SHP77 treated with DMSO at 0.1 percent for 48 hours (cell line): ENCODE measurements at regions not wholly inside any gene's neighbourhood (a gene's known extent, or its start where the extent isn't known, plus 50 kb on each side); places are given as distances from the start of the nearest gene placed in this dataset.
A peak's percentile ranks its signal among the peaks of the same experiment; 100 is the strongest.
"Not testable (repeated sequence)": the region's sequence is repeated elsewhere in the genome, so short reads cannot be mapped to it uniquely, and the experiment has no call there.

ENCODE experiments used
- DNase-seq: peaks from one replicate; lab custom pipeline; 2025; lab: John Stamatoyannopoulos, UW

- DNase-seq: no peak
These were observed 377.6 kb upstream of the MDGA2 start for GRCh38 chr14:48052973-48053372.

- DNase-seq: no peak
These were observed 360.4 kb upstream of the MDGA2 start for GRCh38 chr14:48035836-48036235.

DNA sequence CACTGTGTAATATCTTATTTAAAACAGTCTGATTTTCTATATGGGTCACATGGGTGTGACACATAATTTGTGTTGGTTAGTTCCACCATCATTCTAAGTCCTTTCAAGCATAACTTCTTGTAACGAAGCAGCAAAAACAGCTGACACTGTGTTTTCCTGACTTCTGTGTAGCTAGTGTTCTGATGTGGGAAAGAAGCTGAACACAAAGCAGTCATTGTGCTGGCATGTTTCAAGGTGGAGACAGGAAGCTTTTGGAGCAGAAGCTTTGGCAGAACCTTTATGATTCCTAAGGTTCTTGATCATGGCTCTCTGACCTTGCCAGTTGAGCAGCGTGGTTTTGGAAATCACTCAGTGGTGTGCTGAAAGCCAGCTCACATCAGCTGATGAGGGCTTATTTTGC, 351.7 kb upstream of the MDGA2 start:
- DNase-seq: no peak

DNA sequence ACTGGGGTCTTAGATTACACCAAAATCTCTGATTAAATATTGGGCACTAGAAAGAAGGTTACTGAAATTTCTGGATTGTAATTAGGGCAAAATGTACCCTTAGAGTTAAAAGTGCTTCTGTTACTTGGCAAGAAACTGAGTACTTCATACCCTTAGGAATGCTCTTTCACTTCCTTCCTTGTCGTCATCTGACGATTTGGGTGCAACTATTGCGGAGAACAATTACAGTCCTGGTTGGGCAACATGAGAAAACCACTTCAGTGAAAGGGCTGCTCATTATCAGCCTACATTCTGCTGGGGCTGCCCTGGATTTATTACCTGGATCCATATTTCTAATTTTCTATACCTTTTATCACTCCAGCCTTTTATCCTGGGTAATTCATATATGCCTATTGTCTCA, 348.5 kb upstream of the MDGA2 start:
- no peak for DNase-seq

DNA sequence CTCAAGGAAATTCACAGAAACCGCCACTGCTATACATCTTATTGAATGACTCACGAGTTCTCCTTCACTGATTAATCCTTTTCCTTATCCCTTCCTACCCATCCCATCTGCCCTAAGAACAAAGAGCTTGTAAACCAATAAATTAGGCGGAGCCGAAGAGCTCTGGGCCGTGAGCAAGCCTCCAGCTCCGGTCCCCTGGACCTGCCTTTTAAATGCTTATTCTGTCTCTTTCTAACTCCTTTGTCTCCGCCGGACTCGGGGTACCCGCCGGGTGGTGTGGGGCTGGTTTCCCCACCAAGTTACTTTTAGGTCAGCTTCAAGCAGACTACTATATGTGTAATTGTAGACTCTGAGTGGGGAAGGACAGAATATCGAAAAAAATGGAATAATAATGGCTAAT, 336.1 kb upstream of the MDGA2 start:
- not testable (repeated sequence) for DNase-seq

DNA sequence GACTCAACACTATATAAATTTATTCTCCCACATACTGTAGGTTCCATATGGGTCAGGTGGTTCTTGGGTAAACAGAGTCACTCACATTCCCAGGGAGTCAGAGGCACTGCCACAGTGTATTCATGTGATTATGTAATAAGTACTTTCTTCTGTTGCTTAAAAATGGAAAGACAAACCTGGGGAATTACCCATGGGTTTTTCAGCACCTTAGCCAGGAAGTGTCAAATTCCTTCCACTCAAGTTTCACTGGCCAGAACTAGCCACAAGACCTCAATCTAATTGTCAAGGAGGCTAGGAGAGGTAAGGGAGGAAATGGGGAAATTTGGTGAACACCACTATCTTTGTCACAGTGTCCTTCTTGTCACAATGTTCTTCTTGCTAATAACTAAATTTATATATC, 333.2 kb upstream of the MDGA2 start:
- DNase-seq: no peak

DNA sequence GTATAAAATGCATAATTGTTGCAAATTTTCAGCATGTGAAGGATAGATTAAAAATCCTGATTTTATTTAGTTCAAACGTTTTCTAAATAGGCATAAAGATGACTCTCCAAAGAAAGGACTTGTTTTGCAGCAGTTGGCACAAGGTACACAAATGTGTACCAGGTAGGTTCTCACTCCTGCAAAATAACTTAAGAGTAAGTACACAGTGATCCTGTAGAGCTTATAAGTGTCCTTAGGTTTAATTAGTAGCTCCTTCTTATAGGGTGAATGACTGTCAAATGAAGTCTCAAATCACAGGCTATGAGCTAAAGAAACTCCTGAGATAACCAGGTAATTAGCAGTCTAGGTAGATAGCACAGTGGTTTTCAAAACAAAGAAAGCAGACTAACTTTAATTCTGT, 330.6 kb upstream of the MDGA2 start:
- DNase-seq: no peak

GRCh38 chr14:47993883-47994282, 318.5 kb upstream of the MDGA2 start:
- no peak for DNase-seq

DNA sequence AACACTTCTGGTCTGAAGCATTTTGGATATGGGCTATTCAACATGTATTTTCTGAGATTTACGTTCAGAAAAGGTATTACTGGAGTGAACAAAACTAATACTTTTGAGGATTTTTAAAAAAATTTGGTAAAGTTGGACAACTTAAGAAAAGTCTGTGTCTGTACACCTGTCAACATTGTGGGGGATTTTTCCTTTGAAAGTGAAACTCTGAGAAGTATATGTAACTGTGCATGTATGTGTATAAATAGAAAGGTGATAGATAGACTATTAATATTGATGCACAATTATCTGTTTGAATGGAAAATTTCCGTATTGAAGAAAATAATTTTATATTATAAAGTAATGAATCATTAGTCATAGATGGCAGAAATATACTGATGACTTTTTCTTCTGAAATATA, 312.8 kb upstream of the MDGA2 start:
- no peak for DNase-seq

- DNase-seq: no peak
These were observed 303.5 kb upstream of the MDGA2 start for GRCh38 chr14:47978871-47979270.

GRCh38 chr14:47976139-47976538, 300.7 kb upstream of the MDGA2 start:
- no peak for DNase-seq

GRCh38 chr14:47966076-47966810, 290.8 kb upstream of the MDGA2 start:
- DNase-seq: no peak

DNA sequence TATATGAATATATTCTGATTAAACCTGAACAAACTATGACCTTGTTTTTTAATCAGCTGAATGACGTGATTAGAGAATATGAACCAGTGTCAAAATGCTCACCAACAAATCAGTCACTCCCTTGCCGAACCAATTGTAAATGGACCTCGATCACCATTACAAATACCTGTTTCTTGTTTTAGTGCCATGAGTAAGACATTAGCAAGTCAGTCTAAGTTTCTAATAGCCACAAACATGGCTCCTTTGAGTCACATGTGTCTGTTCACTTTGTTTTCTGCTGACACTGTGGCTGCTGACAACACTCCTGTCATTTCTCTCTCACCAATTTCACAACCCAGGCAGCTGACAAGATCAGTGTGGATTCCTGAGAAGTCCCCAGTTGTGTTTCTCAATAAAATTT, 286.2 kb upstream of the MDGA2 start:
- DNase-seq: no peak

GRCh38 chr14:47959740-47960139, 284.3 kb upstream of the MDGA2 start:
- no peak for DNase-seq

- no peak for DNase-seq
These were observed 273.6 kb upstream of the MDGA2 start for GRCh38 chr14:47949006-47949405.

DNA sequence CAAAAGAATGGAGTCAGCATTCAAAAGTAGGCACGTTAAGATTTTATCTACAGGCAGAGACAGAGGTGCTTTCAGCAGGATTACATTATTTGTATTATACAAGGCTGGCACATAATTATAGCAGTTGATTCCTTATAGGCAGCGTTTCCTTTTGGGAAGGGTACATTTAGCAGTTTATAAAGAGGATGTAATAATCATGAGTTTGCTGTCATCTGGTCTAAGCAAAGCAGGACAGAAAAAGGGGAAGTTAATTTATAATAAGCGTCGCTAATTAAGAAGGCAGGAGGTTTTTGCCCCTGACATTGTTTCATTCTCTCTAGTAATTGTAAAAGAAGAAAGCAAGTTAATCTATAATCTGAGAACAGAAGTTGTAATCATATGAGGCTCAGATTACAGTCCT, 259.9 kb upstream of the MDGA2 start:
- DNase-seq: no peak

- no peak for DNase-seq
These were observed 253.9 kb upstream of the MDGA2 start for GRCh38 chr14:47929334-47929733.

DNA sequence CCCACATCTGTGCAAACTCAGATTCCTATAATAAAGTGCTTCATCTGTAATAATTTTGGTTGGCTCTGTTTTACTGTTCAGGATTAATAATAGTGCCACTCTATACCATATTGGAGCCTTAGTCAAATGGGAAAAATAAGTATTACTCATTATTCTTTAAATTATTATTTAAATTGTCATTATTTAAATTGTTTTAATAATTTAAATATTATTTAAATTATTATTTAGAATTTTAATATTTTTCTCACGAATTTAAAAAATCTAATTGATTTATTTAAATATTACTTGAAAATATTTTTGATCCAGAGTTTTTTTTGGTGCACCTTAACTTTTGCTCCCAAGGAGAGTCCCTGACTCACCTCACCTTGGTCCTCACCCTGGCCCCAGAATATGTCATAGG, 245.7 kb upstream of the MDGA2 start:
- DNase-seq: no peak

DNA sequence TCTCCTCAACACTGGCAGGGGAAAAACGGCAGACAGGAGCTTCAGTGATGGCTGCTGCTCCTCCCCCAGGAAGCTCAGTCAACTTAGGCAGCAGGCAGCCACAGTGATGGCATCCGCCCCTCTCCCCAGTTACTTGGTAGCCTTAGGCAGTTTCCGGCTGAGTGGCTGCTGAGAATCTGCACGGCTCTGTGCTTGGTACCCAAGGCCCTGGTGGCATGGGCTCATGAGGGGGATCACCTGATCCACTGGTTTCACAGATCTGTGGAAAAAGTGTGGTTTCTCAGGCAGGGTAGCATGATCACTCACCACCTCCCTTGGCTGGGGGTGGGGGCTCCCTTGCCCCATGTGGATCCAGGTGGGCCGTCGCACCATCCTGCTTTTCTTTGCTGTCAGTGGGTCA, 244.6 kb upstream of the MDGA2 start:
- no peak for DNase-seq

DNA sequence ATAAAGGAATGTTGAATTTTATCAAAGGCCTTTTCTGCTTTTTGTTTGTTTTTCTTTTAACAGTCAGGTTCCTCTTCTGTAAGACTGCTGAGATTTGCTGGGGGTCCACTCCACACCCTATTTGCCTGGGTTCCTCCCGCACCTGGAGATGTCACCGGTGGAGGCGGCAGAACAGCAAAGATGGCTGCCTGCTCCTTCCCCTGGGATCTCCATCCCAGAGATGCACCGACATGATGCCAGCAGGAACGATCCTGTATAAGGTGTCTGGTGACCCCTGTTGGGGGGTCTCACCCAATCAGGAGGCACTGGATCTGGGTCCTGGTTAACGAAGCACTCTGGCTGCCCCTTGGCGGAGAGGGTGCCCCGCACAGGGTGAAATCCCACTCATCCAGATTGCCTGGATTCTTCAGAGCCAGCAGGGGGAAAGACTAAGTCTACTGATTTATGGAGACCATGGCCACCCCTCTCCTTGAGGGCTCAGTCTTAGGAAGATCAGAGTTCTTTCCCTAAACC, 244.0 kb upstream of the MDGA2 start:
- DNase-seq: no peak

- DNase-seq: peak; percentile 60
These were observed 242.0 kb upstream of the MDGA2 start for GRCh38 chr14:47917344-47917954.

DNA sequence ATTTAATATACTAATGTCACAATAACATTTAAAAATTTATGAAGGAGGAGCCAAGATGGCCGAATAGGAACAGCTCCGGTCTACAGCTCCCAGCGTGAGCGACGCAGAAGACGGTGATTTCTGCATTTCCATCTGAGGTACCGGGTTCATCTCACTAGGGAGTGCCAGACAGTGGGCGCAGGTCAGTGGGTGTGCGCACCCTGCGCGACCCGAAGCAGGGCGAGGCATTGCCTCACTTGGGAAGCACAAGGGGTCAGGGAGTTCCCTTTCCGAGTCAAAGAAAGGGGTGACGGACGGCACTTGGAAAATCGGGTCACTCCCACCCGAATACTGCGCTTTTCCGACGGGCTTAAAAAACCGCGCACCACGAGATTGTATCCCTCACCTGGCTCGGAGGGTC, 225.7 kb upstream of the MDGA2 start:
- not testable (repeated sequence) for DNase-seq

DNA sequence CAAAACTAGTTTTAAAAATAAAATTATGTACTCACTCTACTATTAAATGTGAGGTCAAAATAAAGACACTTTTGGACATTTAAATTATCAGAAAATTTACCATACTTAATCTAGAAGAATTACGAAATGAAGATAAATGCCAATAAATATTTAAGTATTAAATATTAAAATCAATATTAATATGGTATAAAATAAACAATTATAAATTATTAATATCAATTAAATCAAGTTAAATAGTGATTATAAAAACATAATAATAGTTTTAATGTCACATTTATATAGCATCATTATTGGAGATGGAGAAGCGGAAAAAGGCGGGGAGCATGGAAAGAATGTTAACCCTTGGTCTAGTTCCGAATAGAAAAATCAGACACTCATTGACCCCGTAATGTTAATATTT, 224.3 kb upstream of the MDGA2 start:
- no peak for DNase-seq

DNA sequence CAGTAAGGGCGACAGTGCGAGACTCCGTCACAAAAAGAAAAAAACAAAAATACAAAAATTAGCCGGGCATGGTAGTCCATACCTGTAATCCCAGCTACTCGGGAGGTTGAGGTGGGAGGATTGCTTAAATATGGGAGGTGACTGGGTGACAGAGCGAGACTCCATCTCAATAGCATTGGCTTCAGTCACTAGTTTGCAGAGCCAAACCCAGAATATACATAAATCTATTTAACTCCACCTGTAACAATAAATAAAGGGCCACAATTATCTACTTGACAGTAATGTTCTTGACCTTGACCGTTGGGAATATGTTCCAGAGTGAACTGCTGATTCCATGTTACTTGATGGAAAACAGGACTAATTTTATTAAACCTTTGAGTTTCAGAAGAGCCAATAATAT, 198.9 kb upstream of the MDGA2 start:
- DNase-seq: no peak
